Vagina (tissue), 2 donors: ENCODE measurements at regions not wholly inside any gene's neighbourhood (a gene's known extent, or its start where the extent isn't known, plus 50 kb on each side); places are given as distances from the start of the nearest gene placed in this dataset.

ENCODE experiments used
- CTCF ChIP-seq, 3 experiments: fragments of 450-650 bp in 2 of 3; fragments of 200-600 bp in 1 of 3; sonication (generic) in 1 of 3; IDR thresholded peaks; one replicate each; pipeline ENCODE4 v1.5.1; 2017 to 2019; ENCODE audit warnings: antibody characterized with exemption in 3 of 3, mild to moderate bottlenecking in 2 of 3, moderate library complexity in 2 of 3
- POLR2A ChIP-seq, 2 donors: fragments of 450-650 bp; IDR thresholded peaks; one replicate each; pipeline ENCODE4 v1.6.1; 2017; ENCODE audit warnings: antibody characterized with exemption in 2 of 2, mild to moderate bottlenecking in 2 of 2, moderate library complexity in 2 of 2

GRCh38 chr12:13374793-13375192 lies 178.3 kb downstream of the EMP1 start:
- TF ChIP-seq POLR2A (IDR thresholded peaks at IDR 0.05) (no peak), CTCF (IDR thresholded peaks at IDR 0.05) (no peak)
